CD4-positive, alpha-beta T cell (primary cell): ENCODE measurements at regions not wholly inside any gene's neighbourhood (a gene's known extent, or its start where the extent isn't known, plus 50 kb on each side); places are given as distances from the start of the nearest gene placed in this dataset.

Source experiments
- ATAC-seq: fragments of 200-7000 bp; cut with Tn5 transposase; one replicate; pipeline ENCODE4 v1.10.0; 2022; ENCODE audit warnings: mild to moderate bottlenecking; ENCODE audit not compliant: poor library complexity
- CTCF ChIA-PET: fragments of 350-600 bp; sonication (Branson Sonifier 250); formaldehyde crosslinking; loops from one replicate; lab custom pipeline; 2021; ENCODE audit warnings: antibody characterized with exemption, inconsistent platforms; lab: Charles Lee
- POLR2A ChIA-PET: fragments of 350-600 bp; sonication (Branson Sonifier 250); formaldehyde crosslinking; loops from one replicate; lab custom pipeline; 2021; ENCODE audit warnings: antibody characterized with exemption, inconsistent platforms; lab: Charles Lee
- DNase-seq, 14 experiments: peaks; one replicate each; pipeline ENCODE4 v3.0.0-alpha.2; 2013 to 2020; ENCODE audit warnings: mixed read lengths in 2 of 14
- H3K27ac ChIP-seq, 2 donors: one replicate each; pipeline versions ENCODE4 v1.5.1 to v1.7.0; 2013; ENCODE audit warnings: low read length in 2 of 2, low read depth in 1 of 2, mild to moderate bottlenecking in 1 of 2
- H3K27me3 ChIP-seq, 2 experiments: 1 replicate in 1 of 2; 2 replicates in 1 of 2; pipeline versions ENCODE4 v1.6.1 to v1.7.0; 2013; ENCODE audit warnings: low read length in 2 of 2, control low read depth in 1 of 2, mild to moderate bottlenecking in 1 of 2, moderate library complexity in 1 of 2; ENCODE audit not compliant: insufficient read depth in 2 of 2, control insufficient read depth in 1 of 2
- H3K36me3 ChIP-seq: one replicate; pipeline ENCODE4 v1.6.1; 2013; ENCODE audit warnings: low read length, control low read depth; ENCODE audit not compliant: insufficient read depth
- H3K4me1 ChIP-seq: one replicate; pipeline ENCODE4 v1.6.1; 2013; ENCODE audit warnings: low read length, control low read depth; ENCODE audit not compliant: insufficient read depth
- H3K4me3 ChIP-seq: one replicate; pipeline ENCODE4 v1.5.1; 2013; ENCODE audit warnings: mild to moderate bottlenecking, low read length, moderate library complexity
- H3K9me3 ChIP-seq, 2 experiments: 1 replicate in 1 of 2; 2 replicates in 1 of 2; pipeline versions ENCODE4 v1.6.1 to v1.7.0; 2013; ENCODE audit warnings: low read length in 2 of 2, mild to moderate bottlenecking in 2 of 2, control low read depth in 1 of 2, moderate library complexity in 1 of 2; ENCODE audit not compliant: control insufficient read depth in 1 of 2, insufficient read depth in 1 of 2
- H3K27ac Mint-ChIP-seq: one replicate; pipeline ENCODE4 v1.8.0; 2020; ENCODE audit warnings: mixed read lengths
- H3K27me3 Mint-ChIP-seq: one replicate; pipeline ENCODE4 v1.8.0; 2021; ENCODE audit warnings: mixed read lengths
- H3K36me3 Mint-ChIP-seq: one replicate; pipeline ENCODE4 v1.8.0; 2021; ENCODE audit warnings: low read depth, mixed read lengths
- H3K4me1 Mint-ChIP-seq: one replicate; pipeline ENCODE4 v1.8.0; 2021; ENCODE audit warnings: low read depth, mixed read lengths
- H3K4me3 Mint-ChIP-seq: one replicate; pipeline ENCODE4 v1.8.0; 2020; ENCODE audit warnings: mild to moderate bottlenecking, mixed read lengths
- H3K9me3 Mint-ChIP-seq: one replicate; pipeline ENCODE4 v1.8.0; 2020; ENCODE audit warnings: mixed read lengths
- CTCF ChIP-seq: fragments of 200-600 bp; IDR thresholded peaks from one replicate; pipeline ENCODE4 v1.8.0; 2022; ENCODE audit warnings: antibody characterized with exemption, mild to moderate bottlenecking
- intact Hi-C, 2 experiments: fragments of 100-400 bp; cut with DNase I in 1 of 2; cut with micrococcal nuclease in 1 of 2; formaldehyde crosslinking; loops; one replicate each; pipeline versions ENCODE4 v1.15.1 to v1.9.0; 2023 to 2025; cut with DNase I, micrococcal nuclease

GRCh38 chr7:22586101-22586785, 86.3 kb upstream of the STEAP1B start:
- ChIA-PET CTCF (no interaction called here), POLR2A (no interaction called here)
- intact Hi-C loops: no loop called here
- H3K4me3 ChIP-seq: no peak overlapping the region
- ATAC-seq: no peak
- no peak for TF ChIP-seq CTCF
- no peak overlapping the region for H3K27ac ChIP-seq
- Mint-ChIP-seq H3K9me3 (no peaks in the 10 kb centered on the region), H3K4me3 (no peak overlapping the region), H3K27ac (no peak overlapping the region), H3K27me3 (peaks cover 5% of the 10 kb centered on the region), H3K4me1 (no peaks in the 10 kb centered on the region), H3K36me3 (no peaks in the 10 kb centered on the region)
- no peak for DNase-seq
- H3K27me3 ChIP-seq: peaks cover 0 to 3% of the 10 kb centered on the region in 2 experiments
- no peaks in the 10 kb centered on the region for H3K9me3 ChIP-seq
- H3K4me1 ChIP-seq: no peaks in the 10 kb centered on the region
- no peaks in the 10 kb centered on the region for H3K36me3 ChIP-seq

DNA sequence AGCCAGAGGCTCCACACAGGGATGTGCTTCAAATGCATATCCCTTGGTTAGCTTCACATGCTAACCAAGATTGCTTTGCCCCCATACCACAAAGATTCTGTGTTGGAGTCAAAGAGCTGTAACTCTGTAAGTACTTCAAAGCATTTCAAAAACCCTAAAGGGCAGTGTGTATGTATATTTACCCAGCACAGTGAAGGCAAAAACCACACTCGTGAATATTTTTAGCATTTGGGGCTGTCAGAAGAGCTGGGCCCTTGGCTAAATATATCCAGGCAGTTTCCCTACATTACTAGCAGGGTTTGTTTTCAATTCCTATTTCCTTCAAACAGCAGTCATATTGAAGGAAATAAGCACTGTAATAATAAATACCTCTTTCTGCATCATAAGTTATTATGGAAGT, 84.2 kb upstream of the STEAP1B start:
- H3K27ac Mint-ChIP-seq: no peak overlapping the region
- Histone ChIP-seq H3K4me1 (no peaks in the 10 kb centered on the region), H3K36me3 (no peaks in the 10 kb centered on the region), H3K27ac (no peak overlapping the region), H3K9me3 (no peaks in the 10 kb centered on the region), H3K27me3 (no peaks in the 10 kb centered on the region), H3K4me3 (no peak overlapping the region)
- CTCF ChIA-PET: no interaction called here
- H3K4me1 Mint-ChIP-seq: no peaks in the 10 kb centered on the region
- H3K4me3 Mint-ChIP-seq: no peak overlapping the region
- no peak for ATAC-seq
- no peaks in the 10 kb centered on the region for H3K27me3 Mint-ChIP-seq
- intact Hi-C loops: no loop called here
- no peak for TF ChIP-seq CTCF
- H3K36me3 Mint-ChIP-seq: no peaks in the 10 kb centered on the region
- no peaks in the 10 kb centered on the region for H3K9me3 Mint-ChIP-seq
- POLR2A ChIA-PET: no interaction called here
- no peak for DNase-seq

DNA sequence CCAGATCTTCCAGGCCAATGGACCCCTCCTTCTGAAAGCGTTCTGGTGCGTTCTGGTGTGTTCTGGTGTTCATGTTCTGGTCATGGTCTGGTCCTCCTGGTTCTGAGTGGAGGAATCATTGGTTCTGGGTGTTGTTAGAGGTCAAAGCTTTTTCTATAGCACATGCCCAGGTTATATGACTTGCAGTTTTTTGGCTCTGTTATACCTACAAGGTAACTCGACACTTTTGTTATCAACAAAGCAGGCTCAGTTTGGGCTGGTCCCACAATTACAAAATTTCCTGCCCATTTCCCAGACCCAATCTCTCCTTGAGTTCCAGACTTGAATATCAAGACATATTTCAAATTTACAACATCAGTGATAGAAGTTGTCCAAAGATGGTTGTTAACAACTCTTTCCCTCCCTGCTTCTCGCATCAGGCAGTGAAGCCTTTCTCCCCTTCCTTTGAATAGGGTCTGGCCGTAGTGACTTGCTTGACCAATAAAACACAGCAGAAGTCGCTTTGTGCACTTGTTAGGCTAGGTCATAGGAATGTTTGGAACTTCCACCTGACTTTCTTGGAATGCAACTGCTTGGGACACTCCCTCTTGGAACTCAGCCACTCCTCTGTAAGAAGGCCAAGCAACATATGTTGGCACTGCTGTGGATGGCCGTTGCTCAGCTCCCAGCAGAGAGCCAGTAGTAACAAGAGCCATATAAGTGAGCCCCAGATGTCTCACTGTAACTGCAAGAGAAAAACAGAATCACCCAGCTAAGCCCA, 83.1 kb upstream of the STEAP1B start:
- H3K9me3 Mint-ChIP-seq: no peaks in the 10 kb centered on the region
- no peaks in the 10 kb centered on the region for H3K36me3 Mint-ChIP-seq
- no peaks in the 10 kb centered on the region for H3K4me1 ChIP-seq
- intact Hi-C loops: no loop called here
- no peak overlapping the region for H3K4me3 ChIP-seq
- H3K4me1 Mint-ChIP-seq: no peaks in the 10 kb centered on the region
- ChIA-PET CTCF (no interaction called here), POLR2A (no interaction called here)
- H3K27me3 ChIP-seq: no peaks in the 10 kb centered on the region
- DNase-seq (no peak), ATAC-seq (no peak)
- no peak overlapping the region for H3K4me3 Mint-ChIP-seq
- no peaks in the 10 kb centered on the region for H3K9me3 ChIP-seq
- H3K27me3 Mint-ChIP-seq: no peaks in the 10 kb centered on the region
- H3K27ac ChIP-seq: no peak overlapping the region
- no peaks in the 10 kb centered on the region for H3K36me3 ChIP-seq
- no peak overlapping the region for H3K27ac Mint-ChIP-seq
- no peak for TF ChIP-seq CTCF
